Hepatocyte (in vitro differentiated cells): ENCODE measurements at regions not wholly inside any gene's neighbourhood (a gene's known extent, or its start where the extent isn't known, plus 50 kb on each side); places are given as distances from the start of the nearest gene placed in this dataset.

Experiments
- EZH2 ChIP-seq: fragments of 200-600 bp; sonication (generic); IDR thresholded peaks from 2 replicates; pipeline ENCODE4 v1.6.1; 2016; ENCODE audit warnings: antibody characterized with exemption, mild to moderate bottlenecking, borderline replicate concordance
- EZH2phosphoT487 ChIP-seq: fragments of 200-600 bp; sonication (generic); IDR thresholded peaks from one replicate; pipeline ENCODE4 v1.6.1; 2018; ENCODE audit warnings: antibody characterized with exemption, mild to moderate bottlenecking, low read depth, moderate library complexity; ENCODE audit not compliant: unreplicated experiment, severe bottlenecking
- TF ChIP-seq, protein P1 (sequence below): fragments of 200-600 bp; sonication (generic); IDR thresholded peaks from 2 replicates; pipeline ENCODE4 v1.5.1; 2016; ENCODE audit warnings: antibody characterized with exemption, mild to moderate bottlenecking; ENCODE audit not compliant: poor library complexity

DNA sequence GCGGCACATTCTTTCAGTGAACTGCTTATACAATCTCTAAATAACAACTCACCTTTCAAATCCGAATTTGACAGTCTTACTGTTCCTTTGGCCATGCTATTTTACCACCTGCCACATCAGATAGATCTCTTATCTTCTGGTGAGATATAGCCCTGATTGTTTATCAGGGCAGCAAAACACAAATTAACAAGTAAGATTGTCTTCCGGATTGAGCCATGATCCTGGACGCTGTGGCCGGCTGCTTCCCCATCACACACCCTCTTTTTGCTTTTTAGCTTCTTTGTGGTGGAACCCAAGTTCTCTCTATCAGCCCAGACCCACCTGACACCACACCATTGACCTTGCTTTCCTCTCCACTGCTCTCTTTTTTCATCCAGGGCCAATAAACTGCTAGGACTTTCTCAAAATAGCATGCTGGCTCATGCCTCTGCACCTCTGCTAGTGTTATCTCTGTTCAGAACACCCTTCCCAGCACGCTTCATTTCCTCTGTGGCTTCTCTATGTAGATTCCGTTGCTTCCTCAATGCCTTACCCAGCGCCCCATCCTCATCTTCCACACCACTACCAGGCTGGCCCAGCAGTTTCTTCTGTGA is 111.8 kb upstream of the CNTNAP5 start:
- TF ChIP-seq, protein P1, sequence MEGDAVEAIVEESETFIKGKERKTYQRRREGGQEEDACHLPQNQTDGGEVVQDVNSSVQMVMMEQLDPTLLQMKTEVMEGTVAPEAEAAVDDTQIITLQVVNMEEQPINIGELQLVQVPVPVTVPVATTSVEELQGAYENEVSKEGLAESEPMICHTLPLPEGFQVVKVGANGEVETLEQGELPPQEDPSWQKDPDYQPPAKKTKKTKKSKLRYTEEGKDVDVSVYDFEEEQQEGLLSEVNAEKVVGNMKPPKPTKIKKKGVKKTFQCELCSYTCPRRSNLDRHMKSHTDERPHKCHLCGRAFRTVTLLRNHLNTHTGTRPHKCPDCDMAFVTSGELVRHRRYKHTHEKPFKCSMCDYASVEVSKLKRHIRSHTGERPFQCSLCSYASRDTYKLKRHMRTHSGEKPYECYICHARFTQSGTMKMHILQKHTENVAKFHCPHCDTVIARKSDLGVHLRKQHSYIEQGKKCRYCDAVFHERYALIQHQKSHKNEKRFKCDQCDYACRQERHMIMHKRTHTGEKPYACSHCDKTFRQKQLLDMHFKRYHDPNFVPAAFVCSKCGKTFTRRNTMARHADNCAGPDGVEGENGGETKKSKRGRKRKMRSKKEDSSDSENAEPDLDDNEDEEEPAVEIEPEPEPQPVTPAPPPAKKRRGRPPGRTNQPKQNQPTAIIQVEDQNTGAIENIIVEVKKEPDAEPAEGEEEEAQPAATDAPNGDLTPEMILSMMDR: no peak
- TF ChIP-seq EZH2: no peak
- TF ChIP-seq EZH2phosphoT487: no peak
